Left ventricle myocardium inferior (tissue), 1 donor: ENCODE measurements at regions not wholly inside any gene's neighbourhood (a gene's known extent, or its start where the extent isn't known, plus 50 kb on each side); places are given as distances from the start of the nearest gene placed in this dataset.

ENCODE experiments used
- DNase-seq: peaks from one replicate; pipeline ENCODE4 v3.0.0-alpha.2; 2020
- H3K27ac ChIP-seq: fragments of 200-600 bp; replicated peaks from 2 replicates; pipeline ENCODE4 v1.8.0; 2021
- H3K27me3 ChIP-seq: fragments of 200-600 bp; 2 replicates; pipeline ENCODE4 v1.8.0; 2021; ENCODE audit warnings: low read depth
- H3K36me3 ChIP-seq: fragments of 200-600 bp; 2 replicates; pipeline ENCODE4 v1.8.0; 2021
- H3K4me1 ChIP-seq: fragments of 200-600 bp; 2 replicates; pipeline ENCODE4 v1.8.0; 2021
- H3K4me3 ChIP-seq: fragments of 200-600 bp; 2 replicates; pipeline ENCODE4 v1.8.0; 2021; ENCODE audit warnings: mild to moderate bottlenecking, moderate library complexity
- H3K9me3 ChIP-seq: fragments of 200-600 bp; replicated peaks from 2 replicates; pipeline ENCODE4 v1.8.0; 2021
- intact Hi-C: fragments of 100-400 bp; cut with micrococcal nuclease; formaldehyde crosslinking; loops from one replicate; pipeline ENCODE4 v1.11.0; 2022
- TF ChIP-seq, protein P1 (sequence below): fragments of 200-600 bp; IDR thresholded peaks from 2 replicates; pipeline ENCODE4 v1.8.0; 2021; ENCODE audit warnings: antibody characterized with exemption, mild to moderate bottlenecking, borderline replicate concordance
- donor health status: DM: no; HTN: yes; CAD: no; lungs with severe emphysema.

DNA sequence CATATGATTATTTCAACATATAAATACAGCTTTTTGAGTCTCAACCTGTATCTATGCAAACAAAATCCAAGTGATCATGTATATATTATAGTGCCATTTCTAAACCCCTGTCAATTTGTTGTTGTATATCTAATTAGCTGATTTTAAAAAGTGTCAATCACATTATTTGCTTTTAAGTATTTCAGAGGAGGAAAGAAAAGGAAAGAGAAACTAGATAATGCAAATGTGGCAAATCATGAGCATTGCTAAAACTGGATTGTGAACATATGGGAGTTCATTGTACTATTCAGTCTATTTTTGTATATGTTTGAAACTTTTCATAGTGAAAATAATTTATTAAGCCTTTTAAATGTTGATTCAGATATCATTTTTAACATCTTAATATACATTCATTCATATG is 190.7 kb downstream of the ZIC4 start:
- Histone ChIP-seq H3K36me3 (no peaks in the 10 kb centered on the region), H3K27ac (no peak overlapping the region), H3K27me3 (no peaks in the 10 kb centered on the region), H3K4me3 (no peak overlapping the region), H3K9me3 (no peaks in the 10 kb centered on the region), H3K4me1 (no peaks in the 10 kb centered on the region)
- no peak for DNase-seq
- intact Hi-C loops, result no loop called here
- TF ChIP-seq, protein P1, sequence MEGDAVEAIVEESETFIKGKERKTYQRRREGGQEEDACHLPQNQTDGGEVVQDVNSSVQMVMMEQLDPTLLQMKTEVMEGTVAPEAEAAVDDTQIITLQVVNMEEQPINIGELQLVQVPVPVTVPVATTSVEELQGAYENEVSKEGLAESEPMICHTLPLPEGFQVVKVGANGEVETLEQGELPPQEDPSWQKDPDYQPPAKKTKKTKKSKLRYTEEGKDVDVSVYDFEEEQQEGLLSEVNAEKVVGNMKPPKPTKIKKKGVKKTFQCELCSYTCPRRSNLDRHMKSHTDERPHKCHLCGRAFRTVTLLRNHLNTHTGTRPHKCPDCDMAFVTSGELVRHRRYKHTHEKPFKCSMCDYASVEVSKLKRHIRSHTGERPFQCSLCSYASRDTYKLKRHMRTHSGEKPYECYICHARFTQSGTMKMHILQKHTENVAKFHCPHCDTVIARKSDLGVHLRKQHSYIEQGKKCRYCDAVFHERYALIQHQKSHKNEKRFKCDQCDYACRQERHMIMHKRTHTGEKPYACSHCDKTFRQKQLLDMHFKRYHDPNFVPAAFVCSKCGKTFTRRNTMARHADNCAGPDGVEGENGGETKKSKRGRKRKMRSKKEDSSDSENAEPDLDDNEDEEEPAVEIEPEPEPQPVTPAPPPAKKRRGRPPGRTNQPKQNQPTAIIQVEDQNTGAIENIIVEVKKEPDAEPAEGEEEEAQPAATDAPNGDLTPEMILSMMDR, result no peak

DNA sequence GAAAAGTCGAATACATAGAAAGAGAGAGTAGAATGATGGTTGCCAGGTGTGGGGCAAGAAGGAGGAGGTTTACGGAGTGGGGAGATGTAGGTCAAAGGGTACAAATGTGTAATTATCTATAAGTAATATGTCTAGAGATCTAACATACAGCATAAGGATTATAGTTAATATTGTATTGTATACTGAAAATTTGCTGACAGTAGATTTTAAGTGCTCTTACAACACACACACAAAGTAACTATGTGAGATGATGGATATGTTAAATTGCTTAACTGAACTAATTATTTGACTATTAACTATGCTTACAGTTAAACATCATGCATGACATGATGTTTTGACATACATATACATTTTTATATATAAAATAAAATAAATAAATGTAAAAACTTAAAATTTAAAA is 192.7 kb downstream of the ZIC4 start:
- H3K4me3 ChIP-seq, result no peak overlapping the region
- peaks cover 3% of the 10 kb centered on the region for H3K9me3 ChIP-seq
- no peaks in the 10 kb centered on the region for H3K4me1 ChIP-seq
- DNase-seq, result no peak
- H3K27me3 ChIP-seq, result no peaks in the 10 kb centered on the region
- intact Hi-C loops, result no loop called here
- H3K36me3 ChIP-seq, result no peaks in the 10 kb centered on the region
- TF ChIP-seq, protein P1, result no peak
- no peak overlapping the region for H3K27ac ChIP-seq

DNA sequence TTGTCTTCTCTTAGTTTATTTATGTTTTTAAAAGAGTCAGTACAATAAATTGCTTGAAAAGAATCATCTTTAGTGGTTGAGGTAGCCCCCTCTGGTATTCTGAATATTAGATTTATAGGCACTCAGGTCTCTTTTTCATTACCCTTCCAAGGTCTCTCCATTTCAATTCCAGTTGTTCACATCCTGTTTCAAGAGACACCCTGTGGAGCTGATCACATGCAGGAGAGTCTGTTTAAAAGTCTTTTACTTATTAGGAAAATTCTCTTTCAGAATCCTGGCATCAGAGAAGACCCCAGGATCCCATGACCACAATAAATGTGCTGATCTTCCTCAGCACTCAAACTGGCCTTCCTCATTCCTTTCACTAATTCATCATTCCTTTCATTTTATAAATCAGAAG is 195.7 kb downstream of the ZIC4 start:
- TF ChIP-seq, protein P1, result no peak
- intact Hi-C loops, result no loop called here

DNA sequence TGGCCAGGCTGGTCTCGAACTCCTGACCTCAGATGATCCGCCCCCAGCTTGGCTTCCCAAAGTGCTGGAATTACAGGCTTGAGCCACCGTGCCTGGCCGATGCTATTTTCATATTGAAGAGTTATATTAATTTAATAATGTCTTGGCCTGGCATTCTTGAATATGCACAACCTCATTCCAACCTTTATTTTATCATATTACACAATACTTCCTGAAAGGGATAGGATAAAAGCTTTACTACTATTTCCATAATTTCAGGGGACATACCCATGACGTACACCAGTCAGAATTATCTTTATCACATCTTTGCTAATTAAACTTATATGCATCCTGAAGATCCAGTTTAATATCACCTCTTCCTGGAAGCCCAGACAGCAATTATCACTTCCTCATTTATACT is 205.3 kb downstream of the ZIC4 start:
- no peak overlapping the region for H3K4me3 ChIP-seq
- H3K4me1 ChIP-seq, result no peaks in the 10 kb centered on the region
- H3K27ac ChIP-seq, result no peak overlapping the region
- H3K9me3 ChIP-seq, result peaks cover under 1% of the 10 kb centered on the region
- intact Hi-C loops, result no loop called here
- H3K36me3 ChIP-seq, result no peaks in the 10 kb centered on the region
- TF ChIP-seq, protein P1, result no peak
- H3K27me3 ChIP-seq, result no peaks in the 10 kb centered on the region
- DNase-seq, result no peak

More for the DNA sequence above, 195.7 kb downstream of the ZIC4 start:
- H3K4me3 ChIP-seq, result no peak overlapping the region
- peaks cover 25% of the 10 kb centered on the region for H3K9me3 ChIP-seq
- no peaks in the 10 kb centered on the region for H3K36me3 ChIP-seq
- H3K27ac ChIP-seq, result no peak overlapping the region
- no peak for DNase-seq
- H3K4me1 ChIP-seq, result no peaks in the 10 kb centered on the region
- H3K27me3 ChIP-seq, result no peaks in the 10 kb centered on the region

DNA sequence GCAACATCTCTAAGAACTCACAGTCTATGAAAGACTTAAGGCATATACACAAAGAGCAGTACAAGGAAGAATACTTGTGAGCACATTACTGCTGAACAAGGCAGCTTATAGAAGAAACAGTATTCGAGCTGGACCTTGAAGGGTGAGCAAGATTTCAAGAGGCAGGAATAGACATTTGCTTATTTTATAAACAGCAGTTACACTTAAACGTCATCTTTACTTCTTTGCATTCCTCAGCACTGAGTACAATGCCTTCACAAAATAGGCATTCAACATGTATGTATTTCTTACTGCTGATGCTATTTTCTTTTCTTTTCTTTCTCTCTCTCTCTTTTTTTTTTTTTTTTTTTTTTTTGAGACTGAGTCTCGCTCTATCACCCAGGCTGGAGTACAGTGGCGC is 205.8 kb downstream of the ZIC4 start:
- no peak overlapping the region for H3K27ac ChIP-seq
- intact Hi-C loops, result no loop called here
- TF ChIP-seq, protein P1, result no peak
- H3K4me1 ChIP-seq, result no peaks in the 10 kb centered on the region
- no peaks in the 10 kb centered on the region for H3K27me3 ChIP-seq
- no peak for DNase-seq
- H3K9me3 ChIP-seq, result no peaks in the 10 kb centered on the region
- no peak overlapping the region for H3K4me3 ChIP-seq
- H3K36me3 ChIP-seq, result no peaks in the 10 kb centered on the region

DNA sequence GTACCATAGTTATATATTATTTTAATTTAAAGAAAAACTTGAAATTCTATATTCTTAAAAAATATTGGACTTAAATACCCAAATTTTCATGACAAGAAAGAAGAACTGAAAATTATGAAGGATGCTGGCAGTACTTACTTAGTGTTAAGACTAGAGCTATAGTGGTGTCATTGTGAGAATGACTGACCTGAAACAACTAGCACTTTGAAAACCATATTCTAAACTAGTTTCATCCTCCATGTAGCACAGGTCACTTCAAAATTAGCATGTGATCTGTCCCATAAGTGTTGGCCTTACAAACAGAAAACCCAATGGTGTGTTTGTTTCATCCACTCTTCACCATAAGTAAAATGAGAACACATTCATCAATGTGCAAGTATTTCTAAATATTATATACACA is 208.6 kb downstream of the ZIC4 start:
- no peaks in the 10 kb centered on the region for H3K36me3 ChIP-seq
- TF ChIP-seq, protein P1, result no peak
- no peaks in the 10 kb centered on the region for H3K4me1 ChIP-seq
- H3K4me3 ChIP-seq, result no peak overlapping the region
- no peaks in the 10 kb centered on the region for H3K27me3 ChIP-seq
- H3K9me3 ChIP-seq, result no peaks in the 10 kb centered on the region
- intact Hi-C loops, result loop anchor here (10.0 kb wide), 1 partner anchor 383 kb away; no protein-coding TSS in a partner anchor
- no peak overlapping the region for H3K27ac ChIP-seq
- no peak for DNase-seq
